ENCODE measurements at regions not wholly inside any gene's neighbourhood (a gene's known extent, or its start where the extent isn't known, plus 50 kb on each side); places are given as distances from the start of the nearest gene placed in this dataset.
"Not testable (repeated sequence)": the region's sequence is repeated elsewhere in the genome, so short reads cannot be mapped to it uniquely, and the experiment has no call there.

DNA sequence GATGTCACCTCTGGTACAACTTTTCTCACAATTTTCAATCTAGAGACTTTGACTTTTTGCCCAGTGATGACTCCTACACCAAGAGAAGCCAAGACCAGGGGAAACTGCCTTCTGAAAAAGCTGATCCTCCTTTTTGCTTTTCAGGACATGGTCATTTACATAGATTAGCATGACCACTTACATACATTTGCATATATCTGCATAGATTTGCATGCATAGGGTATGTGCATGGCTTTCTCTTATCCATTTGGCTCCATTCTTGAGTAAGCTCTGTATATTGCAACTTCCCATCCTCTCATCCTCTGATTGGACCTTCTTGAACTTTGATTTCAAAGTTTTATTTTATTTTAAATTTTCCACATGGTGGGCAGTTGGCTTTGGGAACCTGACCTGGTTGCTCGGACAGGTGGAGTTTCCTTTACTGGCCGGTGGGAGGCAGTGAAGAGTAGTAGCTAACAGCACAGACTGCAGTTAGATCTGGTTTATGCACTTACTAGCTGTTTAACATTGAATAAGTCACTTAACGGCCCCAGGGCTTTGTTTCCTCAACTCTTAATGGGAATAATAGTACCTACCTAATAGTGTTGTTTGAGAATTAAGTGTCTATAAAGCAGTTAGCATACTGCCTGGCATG, 92.9 kb downstream of the GPR139 start:
- DNase-seq (ENCODE audit: low read depth), result peak; percentile 7

DNA sequence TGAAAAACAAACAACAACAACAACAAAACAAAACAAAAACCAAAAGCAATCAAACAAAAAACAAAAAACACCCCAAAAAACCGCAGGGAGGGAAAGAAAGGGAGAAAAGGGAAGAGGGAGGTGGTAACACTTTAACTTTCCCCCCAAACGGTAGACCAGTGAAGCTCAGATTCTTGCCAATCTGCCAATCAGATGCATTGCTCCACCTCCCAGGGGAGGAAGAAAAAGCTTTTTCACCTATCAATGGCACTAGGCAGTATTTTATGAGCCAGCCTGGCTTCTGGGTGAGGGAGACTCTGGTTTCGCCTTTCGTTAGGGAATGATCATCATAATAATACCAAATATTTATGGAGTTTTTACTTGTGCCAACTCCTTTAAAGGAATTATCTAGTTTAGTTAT, 94.1 kb downstream of the GPR139 start:
- no peak for DNase-seq (ENCODE audit: low read depth)

DNA sequence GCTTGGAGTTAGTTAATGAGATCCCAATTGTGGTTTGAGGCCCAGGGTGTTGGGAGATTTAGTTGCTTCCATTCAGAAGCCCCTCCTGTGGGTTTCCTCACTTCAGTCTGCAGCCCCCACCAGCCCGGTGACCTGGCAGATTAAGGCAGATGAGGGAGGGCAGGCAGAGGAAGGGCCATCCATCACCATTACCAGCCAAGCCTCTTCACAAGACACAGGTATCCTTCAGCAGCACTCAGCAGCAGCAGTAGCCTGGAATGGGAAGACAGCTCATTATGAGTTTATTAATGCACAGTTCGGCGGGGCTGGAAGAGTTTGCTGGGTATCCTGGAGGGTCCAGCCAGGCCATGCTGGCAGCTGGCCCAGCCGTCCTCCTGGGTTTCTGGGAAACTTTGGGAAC, 90.0 kb upstream of the GPRC5B start:
- DNase-seq (ENCODE audit: low read depth), result no peak

DNA sequence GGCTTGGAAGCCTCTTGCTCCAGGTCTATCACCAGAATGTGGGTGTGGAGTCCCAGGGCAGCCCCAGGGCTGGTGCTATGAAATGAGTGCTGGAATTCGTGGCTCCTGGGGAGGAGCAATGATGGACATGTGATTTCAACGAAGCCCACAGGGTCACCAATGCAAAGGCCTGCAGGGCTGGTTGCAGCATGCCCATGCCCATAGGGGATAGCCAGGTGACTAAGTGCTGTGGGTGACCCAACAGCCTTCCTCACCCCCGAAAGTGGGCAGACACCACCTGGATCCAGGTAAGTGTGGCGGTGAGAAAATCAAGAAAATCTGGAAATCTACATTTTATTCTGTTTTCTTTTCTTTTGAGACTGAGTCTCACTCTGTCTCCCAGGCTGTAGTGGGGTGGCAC, 87.5 kb upstream of the GPRC5B start:
- DNase-seq (ENCODE audit: low read depth), result no peak

DNA sequence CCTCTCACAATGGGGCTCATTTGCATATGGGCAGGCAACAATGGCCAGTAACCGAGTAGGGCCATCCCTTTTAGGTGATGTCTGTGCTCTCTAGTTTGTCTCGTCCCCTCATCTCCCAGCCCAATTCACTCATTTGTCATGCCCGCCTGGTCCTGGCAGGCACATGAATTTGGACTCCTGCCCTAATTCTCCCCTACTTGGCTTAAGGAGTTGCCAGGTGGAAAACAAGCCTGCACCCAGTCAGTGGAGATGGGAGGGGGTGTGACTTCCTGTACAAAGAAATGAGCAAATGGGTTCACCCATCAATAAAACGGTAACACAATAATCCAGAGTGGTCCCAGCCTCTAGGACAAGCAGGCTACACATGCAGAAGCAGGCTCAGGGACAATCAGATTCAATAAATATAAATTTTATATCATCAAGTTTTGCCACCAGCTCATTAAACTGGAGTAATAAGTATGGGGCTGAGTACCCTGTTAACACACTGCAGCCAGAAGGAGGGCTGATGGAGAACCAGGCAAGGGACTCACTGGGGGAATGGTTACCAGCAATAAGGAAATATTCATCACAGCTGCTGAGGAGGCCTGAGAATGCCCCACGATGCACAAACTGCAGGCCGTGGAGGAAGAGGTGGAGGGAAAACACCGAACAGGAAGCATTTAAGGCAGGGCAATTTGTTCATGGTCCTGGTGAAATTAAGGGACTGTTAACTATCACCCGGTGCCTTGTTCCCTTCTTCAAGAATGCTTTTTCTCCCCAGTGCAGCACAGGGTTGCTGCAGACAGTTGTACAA, 84.4 kb upstream of the GPRC5B start:
- no peak for DNase-seq (ENCODE audit: low read depth)

DNA sequence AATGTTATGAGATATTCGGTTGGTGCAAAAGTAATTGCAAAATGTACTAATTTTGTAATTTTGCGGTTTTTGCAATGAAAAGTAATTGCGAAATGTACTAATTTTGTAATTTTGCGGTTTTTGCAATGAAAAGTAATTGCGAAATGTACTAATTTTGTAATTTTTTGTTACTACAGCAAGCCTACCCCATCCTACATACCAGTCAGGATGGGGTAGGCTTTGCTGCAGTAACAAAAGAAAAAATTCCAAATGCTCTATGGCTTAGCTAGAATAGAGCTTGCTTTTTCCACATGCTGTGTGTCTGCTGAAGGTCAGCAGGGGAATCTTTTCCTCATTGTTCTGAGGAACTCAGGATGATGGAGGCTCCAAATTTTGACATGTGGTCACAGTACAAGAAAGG, 83.3 kb upstream of the GPRC5B start:
- DNase-seq (ENCODE audit: low read depth), result no peak

DNA sequence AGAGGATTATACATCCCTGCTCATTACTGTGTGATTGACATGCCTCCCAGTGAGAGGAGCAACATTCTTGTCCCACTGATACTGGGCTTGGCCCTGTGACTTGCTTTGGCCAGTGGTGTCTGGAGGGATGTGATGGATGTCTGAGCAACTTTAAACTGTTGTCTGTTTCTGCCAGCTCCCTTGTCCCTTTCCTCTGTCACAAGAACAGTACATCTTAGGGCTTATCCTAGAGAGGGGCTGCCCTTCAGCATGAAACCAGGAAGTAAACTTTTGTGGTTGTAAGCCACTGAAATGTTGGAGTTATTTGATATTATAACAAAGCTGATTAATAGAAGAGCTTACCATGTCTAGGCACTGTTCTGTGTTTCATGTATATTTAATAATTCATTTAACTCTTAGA, 82.9 kb upstream of the GPRC5B start:
- DNase-seq (ENCODE audit: low read depth), result no peak

DNA sequence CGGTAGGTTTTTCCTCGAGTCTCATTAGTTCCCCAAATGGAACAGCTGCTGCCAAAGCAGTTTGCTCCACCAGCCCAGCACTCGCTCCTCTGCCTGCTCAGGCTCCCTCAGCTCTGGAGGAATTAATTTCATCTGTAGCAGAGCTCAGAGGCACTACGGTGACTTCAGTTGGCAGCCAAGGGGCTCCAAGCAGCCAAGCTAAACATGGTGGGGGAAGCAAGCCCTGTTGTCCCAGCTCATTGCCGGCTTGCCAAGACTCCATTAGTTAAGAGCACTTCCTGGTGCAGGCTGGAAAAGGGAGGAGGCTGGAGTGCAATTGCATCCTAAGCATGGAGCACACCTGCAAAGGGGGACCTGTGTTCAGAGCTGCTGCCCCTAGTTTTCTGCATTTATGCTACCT, 78.7 kb upstream of the GPRC5B start:
- no peak for DNase-seq (ENCODE audit: low read depth)

DNA sequence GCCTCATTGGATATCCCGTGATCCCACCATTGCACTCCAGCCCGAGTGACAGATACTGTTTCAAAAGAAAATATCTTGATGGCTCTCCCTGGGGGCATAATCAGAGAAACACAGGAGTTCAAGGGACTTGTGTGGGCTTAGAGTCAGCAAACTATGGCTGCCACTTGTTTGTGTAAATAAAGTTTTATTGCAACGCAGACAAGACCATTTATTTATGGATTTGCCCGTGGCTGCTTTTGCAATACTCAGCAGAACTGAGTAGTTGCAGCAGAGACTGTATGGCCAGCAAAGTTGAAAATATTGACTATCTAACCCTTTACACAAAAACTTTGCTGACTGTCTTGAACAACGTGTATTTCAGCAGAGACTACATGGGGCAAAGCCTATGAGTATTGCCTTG, 75.5 kb upstream of the GPRC5B start:
- no peak for DNase-seq (ENCODE audit: low read depth)

DNA sequence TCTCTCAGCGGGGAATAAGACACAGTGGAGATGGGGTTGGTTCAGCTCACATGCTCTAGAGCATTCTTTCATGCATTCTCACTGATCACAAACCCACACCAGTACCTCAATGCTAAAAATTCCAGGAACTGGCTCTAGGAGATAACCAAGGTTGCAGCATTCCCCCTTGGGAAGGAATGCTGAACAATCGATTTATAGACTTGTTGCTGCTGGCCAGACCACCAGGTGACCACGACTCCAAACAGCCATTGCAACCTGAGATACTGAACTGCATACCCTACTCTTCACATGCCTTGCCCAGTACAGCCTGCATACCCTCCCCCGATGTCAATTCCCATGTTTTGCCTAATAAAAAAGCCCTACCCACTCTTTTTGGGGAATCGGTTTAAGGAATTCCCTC, 75.1 kb upstream of the GPRC5B start:
- no peak for DNase-seq (ENCODE audit: low read depth)

DNA sequence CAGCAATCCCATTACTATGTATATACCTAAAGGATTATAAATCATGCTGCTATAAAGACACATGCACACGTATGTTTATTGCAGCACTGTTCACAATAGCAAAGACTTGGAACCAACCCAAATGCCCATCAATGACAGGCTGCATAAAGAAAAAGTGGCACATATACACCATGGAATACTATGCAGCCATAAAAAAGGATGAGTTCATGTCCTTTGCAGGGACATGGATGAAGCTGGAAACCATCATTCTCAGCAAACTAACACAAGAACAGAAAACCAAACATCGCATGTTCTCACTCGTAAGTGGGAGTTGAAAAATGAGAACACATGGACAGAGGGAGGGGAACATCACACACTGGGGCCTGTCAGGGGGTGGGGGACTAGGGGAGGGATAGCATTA, 71.2 kb upstream of the GPRC5B start:
- not testable (repeated sequence) for DNase-seq (ENCODE audit: low read depth)

DNA sequence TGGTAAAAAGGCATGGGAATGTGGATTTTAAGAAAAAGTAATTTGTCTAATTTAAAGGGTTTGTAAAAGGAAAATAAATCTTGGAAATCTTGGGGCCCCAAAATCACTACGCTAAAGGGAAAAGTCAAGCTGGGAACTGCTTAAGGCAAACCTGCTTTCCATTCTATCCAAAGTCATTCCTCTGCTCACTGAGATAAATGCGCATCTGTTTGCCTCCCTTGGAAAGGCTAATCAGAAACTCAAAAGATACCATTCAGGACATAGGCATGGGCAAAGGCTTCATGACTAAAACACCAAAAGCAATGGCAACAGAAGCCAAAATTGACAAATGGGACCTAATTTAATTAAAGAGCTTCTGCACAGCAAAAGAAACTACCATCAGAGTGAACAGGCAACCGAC, 70.4 kb upstream of the GPRC5B start:
- DNase-seq (ENCODE audit: low read depth), result not testable (repeated sequence)

DNA sequence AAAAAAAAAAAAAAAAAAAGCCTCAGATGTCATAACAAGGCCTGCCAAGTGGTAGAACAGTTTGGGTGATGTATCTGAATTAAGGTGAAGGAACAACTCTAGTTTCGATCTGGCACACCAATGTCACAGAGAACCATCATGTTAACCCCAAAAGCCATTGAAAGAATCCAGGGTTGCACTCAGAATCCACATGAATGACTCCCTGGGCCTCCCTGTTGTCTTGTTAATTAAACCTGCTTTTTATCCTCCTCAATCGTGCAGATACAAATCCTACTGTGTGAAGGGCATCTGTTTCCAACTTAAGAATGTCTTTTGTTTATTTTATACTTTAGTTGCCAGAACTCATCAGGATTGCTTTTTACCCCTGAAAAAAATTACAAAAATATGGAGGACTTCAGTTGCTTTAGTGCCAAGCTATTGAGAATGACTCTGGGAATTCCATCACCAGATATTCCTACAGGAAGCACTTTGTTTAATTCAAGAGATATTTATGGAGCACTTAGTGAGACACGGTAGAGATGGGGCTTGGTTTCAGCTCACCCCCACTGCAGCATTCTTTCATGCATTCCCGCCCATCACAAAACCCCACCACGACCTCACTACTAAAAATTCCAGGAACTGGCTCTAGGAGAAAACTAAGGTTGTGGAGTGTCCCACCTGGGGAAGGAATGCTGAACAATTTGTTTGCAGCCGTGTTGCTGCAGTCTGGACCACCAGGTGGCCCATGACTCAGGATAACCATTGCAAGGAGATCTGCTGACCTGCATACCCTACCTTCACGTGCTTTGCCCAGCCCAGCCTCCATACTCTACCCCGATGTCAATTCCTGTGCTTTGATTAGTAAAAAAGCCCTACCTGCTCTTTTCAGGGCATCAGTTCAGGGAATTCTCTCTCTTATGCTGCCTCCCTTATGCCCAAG, 63.8 kb upstream of the GPRC5B start:
- DNase-seq (ENCODE audit: low read depth), result no peak

DNA sequence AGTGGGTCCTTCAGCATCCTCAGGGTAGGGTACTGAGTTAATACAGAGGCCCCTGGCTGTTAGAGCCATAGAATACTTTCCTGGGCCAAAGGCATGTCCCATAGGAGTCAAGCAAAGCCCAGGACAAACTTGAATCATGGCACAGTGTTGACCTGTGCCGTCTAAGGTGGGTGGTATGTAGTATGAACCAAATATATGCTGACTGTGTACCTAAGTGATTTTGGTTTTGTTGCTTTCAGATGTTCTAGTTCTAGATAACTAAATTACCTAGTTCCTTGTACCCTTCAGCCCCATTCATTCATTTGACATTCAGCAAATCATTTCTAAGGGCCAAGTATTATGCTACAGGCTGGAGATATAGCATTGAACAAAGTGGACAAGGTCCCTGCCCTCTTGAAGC, 61.3 kb upstream of the GPRC5B start:
- DNase-seq (ENCODE audit: low read depth), result no peak

DNA sequence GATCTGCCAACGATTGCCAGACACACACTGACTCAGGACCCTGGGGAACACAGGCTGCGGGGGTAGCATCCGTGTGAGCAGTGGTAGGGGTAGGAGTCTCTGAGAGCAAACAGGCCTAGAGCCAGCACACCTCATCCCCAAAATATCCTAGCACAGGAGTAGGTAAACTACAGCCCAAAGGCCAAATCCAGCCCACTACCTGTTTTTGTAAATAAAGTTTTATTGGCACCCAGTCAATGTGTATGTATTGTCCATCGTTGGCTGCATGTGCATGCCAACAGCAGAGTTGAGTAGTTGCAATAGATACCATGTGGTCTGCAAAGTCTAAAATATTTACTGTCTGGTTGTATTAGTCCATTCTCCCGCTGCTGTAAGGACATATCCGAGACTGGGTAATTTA, 55.5 kb upstream of the GPRC5B start:
- DNase-seq (ENCODE audit: low read depth), result no peak

DNA sequence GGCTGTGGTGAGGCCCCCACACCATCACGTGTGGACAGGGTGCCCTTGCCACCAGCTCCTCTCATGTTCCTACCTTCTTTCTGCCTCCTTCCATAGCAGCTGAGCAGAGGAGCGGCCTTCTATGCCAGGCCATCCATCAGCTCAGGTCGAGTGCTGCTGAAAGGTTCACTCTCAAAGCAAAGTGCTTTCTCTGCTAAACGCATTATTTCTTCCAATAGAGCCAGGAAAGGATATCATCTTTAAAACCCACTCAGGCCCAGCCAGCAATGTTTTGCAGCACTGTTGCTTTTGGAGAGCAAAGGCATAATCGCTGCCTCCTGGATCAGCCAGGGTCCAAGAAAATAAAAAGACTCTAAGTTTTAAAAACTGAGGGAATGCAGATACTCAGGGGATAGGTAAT, 54.9 kb upstream of the GPRC5B start:
- no peak for DNase-seq (ENCODE audit: low read depth)

DNA sequence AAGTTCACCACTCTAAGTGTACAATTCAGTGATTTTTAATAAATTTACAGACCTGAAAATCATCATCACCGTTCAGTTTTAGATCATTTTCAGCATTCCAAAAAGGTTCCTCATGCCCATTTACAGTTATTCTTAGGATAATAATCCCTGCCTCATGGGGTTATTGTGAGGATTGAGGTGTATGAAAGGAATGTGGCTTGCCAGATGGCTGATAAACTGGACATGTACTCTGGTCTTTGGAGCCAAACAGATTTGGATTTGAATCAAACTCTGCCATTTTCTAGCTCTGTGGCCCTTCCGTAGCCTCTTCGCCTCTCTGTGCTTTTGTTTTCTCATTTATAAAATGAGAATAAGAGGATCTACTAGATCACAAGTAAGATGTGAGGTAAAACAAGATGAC, 53.9 kb upstream of the GPRC5B start:
- no peak for DNase-seq (ENCODE audit: low read depth)

DNA sequence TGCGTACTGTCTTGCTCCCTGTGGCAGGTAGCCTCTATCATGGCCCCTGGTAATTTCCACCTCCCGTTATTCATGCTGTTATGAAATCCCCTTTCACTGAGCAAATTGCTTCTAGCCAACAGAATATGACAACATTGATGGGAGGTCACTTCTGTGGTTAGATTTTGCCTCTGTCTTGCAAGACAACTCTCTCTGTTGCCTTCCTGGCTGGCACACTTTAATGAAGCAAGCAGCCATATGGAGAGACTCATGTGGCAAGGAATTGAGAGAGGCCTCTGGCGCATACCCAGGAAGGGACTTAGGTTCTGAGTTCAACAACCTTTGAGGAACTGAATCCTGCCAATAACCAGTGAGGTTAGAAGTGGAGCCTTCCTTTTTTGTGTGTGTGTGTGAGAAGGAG, 51.8 kb upstream of the GPRC5B start:
- DNase-seq (ENCODE audit: low read depth), result no peak

DNA sequence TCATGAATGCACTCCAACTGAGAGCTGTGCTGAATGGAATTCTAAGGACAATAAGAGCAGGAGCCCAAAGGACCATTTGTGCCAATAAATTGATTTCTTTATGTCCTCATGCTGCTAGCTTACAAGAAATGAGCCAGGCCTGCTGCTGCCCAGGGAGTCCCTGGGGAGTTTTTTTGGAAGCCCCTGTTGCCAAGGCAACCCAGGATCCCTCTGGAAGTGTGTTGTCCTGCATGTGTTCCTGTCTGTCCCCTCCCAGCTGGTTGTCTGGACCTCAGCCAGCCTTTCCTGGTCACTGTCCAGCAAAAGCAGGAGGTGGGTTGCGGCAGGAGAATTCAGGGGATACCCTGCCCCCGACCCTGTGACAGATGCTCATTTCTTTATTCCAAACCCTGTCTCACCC, 51.0 kb upstream of the GPRC5B start:
- DNase-seq (ENCODE audit: low read depth), result no peak

Measured in HT1080 (cell line).